MM.1S (cell line): ENCODE measurements at regions not wholly inside any gene's neighbourhood (a gene's known extent, or its start where the extent isn't known, plus 50 kb on each side); places are given as distances from the start of the nearest gene placed in this dataset.

Source experiments
- DNase-seq: peaks from one replicate; pipeline ENCODE4 v3.0.0-alpha.2; 2015
- H2AFZ ChIP-seq: fragments of 300-600 bp; sonication (generic); 2 replicates; pipeline ENCODE4 v1.6.0; 2016; ENCODE audit warnings: antibody characterized with exemption, low read length
- H3F3A ChIP-seq: fragments of 300-600 bp; sonication (generic); 2 replicates; pipeline ENCODE4 v1.6.1; 2016; ENCODE audit warnings: mild to moderate bottlenecking, antibody characterized with exemption, low read length, moderate library complexity, mixed read lengths; ENCODE audit not compliant: insufficient read depth
- H3K27ac ChIP-seq: fragments of 300-600 bp; sonication (generic); 2 replicates; pipeline ENCODE4 v1.5.1; 2016; ENCODE audit warnings: mild to moderate bottlenecking, low read length
- H3K27me3 ChIP-seq: fragments of 300-600 bp; sonication (generic); replicated peaks from 2 replicates; pipeline ENCODE4 v1.6.0; 2016; ENCODE audit warnings: low read length; ENCODE audit not compliant: insufficient read depth
- H3K36me3 ChIP-seq: fragments of 300-600 bp; sonication (generic); replicated peaks from 2 replicates; pipeline ENCODE4 v1.6.1; 2016; ENCODE audit warnings: mild to moderate bottlenecking, low read length, mixed read lengths; ENCODE audit not compliant: insufficient read depth
- H3K4me1 ChIP-seq: fragments of 300-600 bp; sonication (generic); 2 replicates; pipeline ENCODE4 v1.6.1; 2016; ENCODE audit warnings: low read length, mixed read lengths
- H3K4me2 ChIP-seq: fragments of 300-600 bp; sonication (generic); 2 replicates; pipeline ENCODE4 v1.6.0; 2016; ENCODE audit warnings: low read depth, low read length
- H3K4me3 ChIP-seq: fragments of 300-600 bp; sonication (generic); 2 replicates; pipeline ENCODE4 v1.5.1; 2016; ENCODE audit warnings: low read length, mixed read lengths
- H3K79me2 ChIP-seq: fragments of 300-600 bp; sonication (generic); 2 replicates; pipeline ENCODE4 v1.6.1; 2016; ENCODE audit warnings: mixed run types, low read length, mixed read lengths
- H3K9ac ChIP-seq: fragments of 300-600 bp; sonication (generic); 2 replicates; pipeline ENCODE4 v1.6.1; 2016; ENCODE audit warnings: low read length, mixed read lengths
- H3K9me2 ChIP-seq: fragments of 300-600 bp; sonication (generic); replicated peaks from 2 replicates; pipeline ENCODE4 v1.6.1; 2016; ENCODE audit warnings: mild to moderate bottlenecking, low read length, mixed read lengths; ENCODE audit not compliant: insufficient read depth
- H3K9me3 ChIP-seq: fragments of 300-600 bp; sonication (generic); replicated peaks from 2 replicates; pipeline ENCODE4 v1.6.1; 2016; ENCODE audit warnings: mild to moderate bottlenecking, low read length, mixed read lengths; ENCODE audit not compliant: insufficient read depth
- H4K20me1 ChIP-seq: fragments of 300-600 bp; sonication (generic); 2 replicates; pipeline ENCODE4 v1.6.1; 2016; ENCODE audit warnings: mild to moderate bottlenecking, low read length, moderate library complexity, mixed read lengths; ENCODE audit not compliant: insufficient read depth
- EZH2 ChIP-seq: fragments of 300-600 bp; sonication (generic); optimal IDR thresholded peaks from 2 replicates; pipeline ENCODE3; 2017; ENCODE audit warnings: low read depth, mild to moderate bottlenecking, antibody characterized with exemption, low read length, mixed read lengths
- EZH2phosphoT487 ChIP-seq: fragments of 300-600 bp; sonication (generic); IDR thresholded peaks from 2 replicates; pipeline ENCODE4 v1.6.1; 2018; ENCODE audit warnings: antibody characterized with exemption, low read length
- TF ChIP-seq, protein P1 (sequence below): fragments of 300-600 bp; sonication (generic); IDR thresholded peaks from 2 replicates; pipeline ENCODE4 v1.5.1; 2016; ENCODE audit warnings: antibody characterized with exemption, low read length, mixed read lengths

DNA sequence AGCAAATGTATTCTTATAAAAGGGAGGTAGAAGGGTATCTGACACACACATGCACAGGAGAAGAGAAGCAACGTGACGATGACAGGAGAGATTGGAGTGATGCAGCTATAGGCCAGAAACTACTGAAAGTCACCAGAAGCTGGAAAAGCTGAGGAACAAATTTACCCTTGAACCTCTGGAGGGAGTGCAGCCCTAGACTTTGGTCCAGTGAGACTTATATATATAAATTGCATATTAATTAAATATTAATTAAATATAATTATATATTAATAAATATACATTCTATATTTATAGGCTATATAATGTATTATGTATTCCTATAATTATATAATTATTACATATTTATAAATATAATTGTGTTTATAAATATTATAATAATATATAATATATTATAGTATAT, 96.5 kb upstream of the LMCD1 start:
- no peaks in the 10 kb centered on the region for H3K27me3 ChIP-seq
- TF ChIP-seq EZH2 (no peak), EZH2phosphoT487 (no peak)
- TF ChIP-seq, protein P1, sequence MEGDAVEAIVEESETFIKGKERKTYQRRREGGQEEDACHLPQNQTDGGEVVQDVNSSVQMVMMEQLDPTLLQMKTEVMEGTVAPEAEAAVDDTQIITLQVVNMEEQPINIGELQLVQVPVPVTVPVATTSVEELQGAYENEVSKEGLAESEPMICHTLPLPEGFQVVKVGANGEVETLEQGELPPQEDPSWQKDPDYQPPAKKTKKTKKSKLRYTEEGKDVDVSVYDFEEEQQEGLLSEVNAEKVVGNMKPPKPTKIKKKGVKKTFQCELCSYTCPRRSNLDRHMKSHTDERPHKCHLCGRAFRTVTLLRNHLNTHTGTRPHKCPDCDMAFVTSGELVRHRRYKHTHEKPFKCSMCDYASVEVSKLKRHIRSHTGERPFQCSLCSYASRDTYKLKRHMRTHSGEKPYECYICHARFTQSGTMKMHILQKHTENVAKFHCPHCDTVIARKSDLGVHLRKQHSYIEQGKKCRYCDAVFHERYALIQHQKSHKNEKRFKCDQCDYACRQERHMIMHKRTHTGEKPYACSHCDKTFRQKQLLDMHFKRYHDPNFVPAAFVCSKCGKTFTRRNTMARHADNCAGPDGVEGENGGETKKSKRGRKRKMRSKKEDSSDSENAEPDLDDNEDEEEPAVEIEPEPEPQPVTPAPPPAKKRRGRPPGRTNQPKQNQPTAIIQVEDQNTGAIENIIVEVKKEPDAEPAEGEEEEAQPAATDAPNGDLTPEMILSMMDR, result no peak
- H3K27ac ChIP-seq, result no peak overlapping the region
- no peak overlapping the region for H2AFZ ChIP-seq
- no peak for DNase-seq
- no peaks in the 10 kb centered on the region for H3K36me3 ChIP-seq
- H4K20me1 ChIP-seq, result no peaks in the 10 kb centered on the region
- no peak overlapping the region for H3K9ac ChIP-seq
- no peaks in the 10 kb centered on the region for H3K4me1 ChIP-seq
- no peak overlapping the region for H3K4me2 ChIP-seq
- no peaks in the 10 kb centered on the region for H3K79me2 ChIP-seq
- H3K9me3 ChIP-seq, result no peaks in the 10 kb centered on the region
- H3K4me3 ChIP-seq, result no peak overlapping the region
- H3F3A ChIP-seq, result no peaks in the 10 kb centered on the region
- no peaks in the 10 kb centered on the region for H3K9me2 ChIP-seq

DNA sequence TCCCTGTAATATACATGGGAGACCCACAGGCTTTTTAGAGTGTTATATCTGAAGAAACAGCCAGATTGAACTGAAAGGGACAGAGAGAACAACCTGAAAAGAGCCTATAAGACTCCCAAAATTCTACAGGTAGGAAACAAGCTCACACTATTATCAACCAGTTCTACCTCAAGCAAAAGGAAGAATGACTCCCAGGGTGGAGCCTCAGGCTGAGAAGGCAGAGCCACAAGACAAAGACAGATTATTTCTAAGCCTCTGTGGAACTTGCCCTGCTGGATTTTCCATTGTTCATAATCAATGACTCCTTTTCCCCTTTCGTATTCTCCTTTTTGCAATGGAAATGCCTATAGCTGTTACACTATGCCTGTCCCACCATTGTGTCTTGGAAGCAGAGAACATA, 95.1 kb upstream of the LMCD1 start:
- no peak for DNase-seq
- no peaks in the 10 kb centered on the region for H3K9me2 ChIP-seq
- H3K4me2 ChIP-seq, result no peak overlapping the region
- no peak overlapping the region for H2AFZ ChIP-seq
- no peaks in the 10 kb centered on the region for H3K36me3 ChIP-seq
- H3K4me1 ChIP-seq, result no peaks in the 10 kb centered on the region
- H3K9ac ChIP-seq, result no peak overlapping the region
- no peaks in the 10 kb centered on the region for H4K20me1 ChIP-seq
- no peaks in the 10 kb centered on the region for H3F3A ChIP-seq
- no peak overlapping the region for H3K27ac ChIP-seq
- no peaks in the 10 kb centered on the region for H3K79me2 ChIP-seq
- H3K4me3 ChIP-seq, result no peak overlapping the region
- H3K27me3 ChIP-seq, result no peaks in the 10 kb centered on the region
- no peaks in the 10 kb centered on the region for H3K9me3 ChIP-seq
- TF ChIP-seq EZH2 (no peak), EZH2phosphoT487 (no peak)
- TF ChIP-seq, protein P1, result no peak

DNA sequence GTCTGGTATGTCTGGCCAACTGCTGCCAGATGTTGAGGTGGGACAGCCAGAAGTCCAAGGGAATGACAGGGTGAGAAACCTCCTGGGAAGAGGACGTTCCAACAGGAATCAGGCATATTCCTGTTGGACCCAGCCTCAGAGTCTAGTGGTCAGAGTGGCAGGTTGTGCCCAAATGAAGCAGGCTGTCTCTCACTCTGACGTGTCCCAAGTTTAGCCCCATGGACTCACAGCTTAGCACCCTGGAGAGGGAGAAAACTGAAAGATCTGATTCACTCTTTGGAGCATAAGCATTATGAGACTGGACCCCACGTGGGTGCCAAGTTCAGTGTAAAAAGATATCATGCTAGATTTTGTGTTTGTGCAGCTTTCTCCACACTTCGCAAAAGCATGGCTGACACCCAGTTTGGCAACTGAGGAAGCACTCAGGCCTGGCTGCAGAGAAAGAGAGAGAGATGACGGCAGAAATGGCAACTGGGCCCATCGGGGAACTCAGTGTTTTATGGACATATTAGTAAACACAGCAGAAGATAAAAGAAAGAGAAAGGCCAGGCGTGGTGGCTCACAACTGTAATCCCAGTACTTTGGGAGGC, 88.2 kb upstream of the LMCD1 start:
- Histone ChIP-seq H2AFZ (no peak overlapping the region), H3K27me3 (no peaks in the 10 kb centered on the region), H3K4me1 (no peaks in the 10 kb centered on the region), H3K4me3 (no peak overlapping the region), H3K4me2 (no peak overlapping the region), H3K9me2 (no peaks in the 10 kb centered on the region), H3F3A (no peaks in the 10 kb centered on the region), H3K9me3 (no peaks in the 10 kb centered on the region), H3K79me2 (no peaks in the 10 kb centered on the region), H3K27ac (no peak overlapping the region), H3K9ac (no peak overlapping the region), H3K36me3 (no peaks in the 10 kb centered on the region), H4K20me1 (no peaks in the 10 kb centered on the region)
- TF ChIP-seq EZH2phosphoT487 (no peak), EZH2 (no peak)
- TF ChIP-seq, protein P1, result no peak
- DNase-seq, result no peak
